ENCODE measurements at regions not wholly inside any gene's neighbourhood (a gene's known extent, or its start where the extent isn't known, plus 50 kb on each side); places are given as distances from the start of the nearest gene placed in this dataset.

DNA sequence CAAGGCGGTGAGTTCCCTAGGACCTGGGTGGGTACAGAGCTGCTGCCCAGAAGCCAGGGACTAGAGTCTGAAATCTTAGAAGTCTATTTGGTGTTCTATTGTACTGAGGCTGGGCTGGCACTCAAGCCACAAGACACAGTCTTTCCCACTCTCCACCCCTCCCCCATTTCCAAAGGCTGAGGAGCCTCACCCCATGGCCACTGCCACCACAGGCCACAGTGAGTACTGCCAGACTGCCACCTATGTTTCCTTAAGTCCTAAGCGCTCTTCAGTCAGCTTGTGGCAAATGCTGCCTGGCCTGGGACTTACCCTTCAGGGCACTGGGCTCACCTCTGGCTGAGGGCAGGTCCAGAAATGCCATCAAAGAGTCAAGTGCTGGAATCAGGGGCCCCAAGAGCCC is 469.3 kb downstream of the HAO1 start:
- TF ChIP-seq, protein P1, sequence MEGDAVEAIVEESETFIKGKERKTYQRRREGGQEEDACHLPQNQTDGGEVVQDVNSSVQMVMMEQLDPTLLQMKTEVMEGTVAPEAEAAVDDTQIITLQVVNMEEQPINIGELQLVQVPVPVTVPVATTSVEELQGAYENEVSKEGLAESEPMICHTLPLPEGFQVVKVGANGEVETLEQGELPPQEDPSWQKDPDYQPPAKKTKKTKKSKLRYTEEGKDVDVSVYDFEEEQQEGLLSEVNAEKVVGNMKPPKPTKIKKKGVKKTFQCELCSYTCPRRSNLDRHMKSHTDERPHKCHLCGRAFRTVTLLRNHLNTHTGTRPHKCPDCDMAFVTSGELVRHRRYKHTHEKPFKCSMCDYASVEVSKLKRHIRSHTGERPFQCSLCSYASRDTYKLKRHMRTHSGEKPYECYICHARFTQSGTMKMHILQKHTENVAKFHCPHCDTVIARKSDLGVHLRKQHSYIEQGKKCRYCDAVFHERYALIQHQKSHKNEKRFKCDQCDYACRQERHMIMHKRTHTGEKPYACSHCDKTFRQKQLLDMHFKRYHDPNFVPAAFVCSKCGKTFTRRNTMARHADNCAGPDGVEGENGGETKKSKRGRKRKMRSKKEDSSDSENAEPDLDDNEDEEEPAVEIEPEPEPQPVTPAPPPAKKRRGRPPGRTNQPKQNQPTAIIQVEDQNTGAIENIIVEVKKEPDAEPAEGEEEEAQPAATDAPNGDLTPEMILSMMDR (IDR thresholded peaks at IDR 0.05 in 4 of 5, conservative IDR thresholded peaks at IDR 0.05 in 1 of 5) = no peak
- TF ChIP-seq POLR2A (IDR thresholded peaks at IDR 0.05) = no peak
